Loucy (cell line): ENCODE measurements at regions not wholly inside any gene's neighbourhood (a gene's known extent, or its start where the extent isn't known, plus 50 kb on each side); places are given as distances from the start of the nearest gene placed in this dataset.
"Not testable (repeated sequence)": the region's sequence is repeated elsewhere in the genome, so short reads cannot be mapped to it uniquely, and the experiment has no call there.

ENCODE experiments used
- H2AFZ ChIP-seq: fragments of 200-600 bp; sonication (generic); 2 replicates; pipeline ENCODE4 v1.6.0; 2016; ENCODE audit warnings: antibody characterized with exemption, mild to moderate bottlenecking, low read length, moderate library complexity
- H3F3A ChIP-seq: fragments of 200-600 bp; 2 replicates; pipeline ENCODE4 v1.6.0; 2016; ENCODE audit warnings: antibody characterized with exemption, low read depth, mild to moderate bottlenecking
- H3K27me3 ChIP-seq: fragments of 200-600 bp; sonication (generic); 2 replicates; pipeline ENCODE4 v1.6.1; 2014; ENCODE audit warnings: low read length, mild to moderate bottlenecking; ENCODE audit not compliant: insufficient read depth, poor library complexity, severe bottlenecking
- H3K36me3 ChIP-seq: fragments of 200-600 bp; sonication (generic); 2 replicates; pipeline ENCODE4 v1.6.1; 2016; ENCODE audit warnings: low read length; ENCODE audit not compliant: insufficient read depth
- H3K4me1 ChIP-seq: fragments of 200-600 bp; sonication (generic); 2 replicates; pipeline ENCODE4 v1.5.1; 2014; ENCODE audit warnings: low read length, mild to moderate bottlenecking; ENCODE audit not compliant: insufficient read depth, poor library complexity, severe bottlenecking
- H3K4me2 ChIP-seq: fragments of 200-600 bp; sonication (generic); 2 replicates; pipeline ENCODE4 v1.6.0; 2014; ENCODE audit warnings: antibody characterized with exemption, low read length, low read depth, mild to moderate bottlenecking; ENCODE audit not compliant: poor library complexity, severe bottlenecking
- H3K4me3 ChIP-seq: fragments of 200-600 bp; sonication (generic); 2 replicates; pipeline ENCODE4 v1.5.1; 2014; ENCODE audit warnings: low read length, mild to moderate bottlenecking, mixed read lengths; ENCODE audit not compliant: poor library complexity, severe bottlenecking
- H3K79me2 ChIP-seq: fragments of 200-600 bp; sonication (generic); 2 replicates; pipeline ENCODE4 v1.6.1; 2014; ENCODE audit warnings: low read length; ENCODE audit not compliant: insufficient read depth
- H3K9ac ChIP-seq: fragments of 200-600 bp; sonication (generic); 2 replicates; pipeline ENCODE4 v1.6.0; 2014; ENCODE audit warnings: mild to moderate bottlenecking, low read depth, low read length, moderate library complexity; ENCODE audit not compliant: poor library complexity, severe bottlenecking
- H3K9me2 ChIP-seq: fragments of 200-600 bp; sonication (generic); replicated peaks from 2 replicates; pipeline ENCODE4 v1.6.1; 2016; ENCODE audit warnings: low read depth, low read length, mixed read lengths
- H3K9me3 ChIP-seq: fragments of 200-600 bp; sonication (generic); 2 replicates; pipeline ENCODE4 v1.6.1; 2014; ENCODE audit warnings: mild to moderate bottlenecking, antibody characterized with exemption, low read length, low read depth; ENCODE audit not compliant: insufficient read depth
- H4K20me1 ChIP-seq: fragments of 200-600 bp; sonication (generic); 2 replicates; pipeline ENCODE4 v1.6.0; 2014; ENCODE audit warnings: antibody characterized with exemption, low read length, mild to moderate bottlenecking; ENCODE audit not compliant: insufficient read depth, poor library complexity, severe bottlenecking
- EZH2phosphoT487 ChIP-seq: fragments of 200-600 bp; IDR thresholded peaks from 2 replicates; pipeline ENCODE4 v1.6.1; 2018; ENCODE audit warnings: antibody characterized with exemption, mild to moderate bottlenecking, moderate library complexity, borderline replicate concordance
- TF ChIP-seq, protein P1 (sequence below): fragments of 200-600 bp; sonication (generic); conservative IDR thresholded peaks from 2 replicates; pipeline ENCODE4 v1.5.1; 2014; ENCODE audit warnings: mild to moderate bottlenecking, antibody characterized with exemption, low read length

DNA sequence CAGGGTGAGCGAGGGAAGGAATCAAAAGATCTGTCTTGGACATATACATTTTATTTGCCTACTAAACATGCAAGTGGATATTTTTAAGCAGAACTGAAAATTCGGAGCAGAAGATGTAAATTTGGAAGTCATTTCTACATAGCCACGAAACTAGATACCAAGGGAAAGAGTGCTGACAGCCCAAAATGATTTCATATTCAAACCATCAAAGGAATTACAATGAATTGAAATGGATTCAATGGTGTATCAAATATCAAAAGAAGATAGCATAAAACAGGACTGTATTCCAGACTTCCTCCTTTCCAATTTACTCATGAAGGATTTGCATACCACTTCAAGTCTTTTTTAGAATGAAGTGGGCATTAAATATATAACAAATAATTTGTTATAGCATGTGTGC lies 313.5 kb upstream of the KITLG start:
- TF ChIP-seq EZH2phosphoT487 = no peak
- H4K20me1 ChIP-seq = no peaks in the 10 kb centered on the region
- H3K79me2 ChIP-seq = no peaks in the 10 kb centered on the region
- H3F3A ChIP-seq = no peaks in the 10 kb centered on the region
- no peak overlapping the region for H3K9ac ChIP-seq
- H3K36me3 ChIP-seq = no peaks in the 10 kb centered on the region
- no peak overlapping the region for H3K4me3 ChIP-seq
- H3K4me1 ChIP-seq = peaks cover 18% of the 10 kb centered on the region
- H3K27me3 ChIP-seq = no peaks in the 10 kb centered on the region
- no peaks in the 10 kb centered on the region for H3K9me3 ChIP-seq
- H2AFZ ChIP-seq = no peak overlapping the region
- H3K9me2 ChIP-seq = no peaks in the 10 kb centered on the region
- no peak overlapping the region for H3K4me2 ChIP-seq

DNA sequence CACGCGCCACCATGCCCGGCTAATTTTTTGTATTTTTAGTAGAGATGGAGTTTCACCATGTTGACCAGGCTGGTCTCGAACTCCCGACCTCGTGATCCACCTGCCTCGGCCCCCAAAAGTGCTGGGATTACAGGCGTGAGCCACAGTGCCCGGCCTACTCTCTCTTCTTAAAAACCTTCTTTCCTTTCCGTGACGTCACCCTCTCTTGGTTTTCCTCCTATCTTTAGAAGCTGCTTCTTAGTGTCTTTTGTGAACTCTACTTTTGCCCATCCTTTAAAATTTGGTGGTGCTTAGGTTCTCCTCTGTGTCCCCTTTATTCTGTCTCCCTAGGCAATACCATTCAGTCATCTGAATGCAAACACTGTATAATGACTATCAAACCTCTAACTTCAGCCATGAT lies 311.2 kb upstream of the KITLG start:
- H3K9me2 ChIP-seq, H3K4me2 ChIP-seq, H3F3A ChIP-seq, H3K9ac ChIP-seq, H3K27me3 ChIP-seq, H3K36me3 ChIP-seq, H3K79me2 ChIP-seq, H2AFZ ChIP-seq, H3K9me3 ChIP-seq, H4K20me1 ChIP-seq, H3K4me3 ChIP-seq: not testable (repeated sequence)
- H3K4me1 ChIP-seq = peaks cover 11% of the 10 kb centered on the region

DNA sequence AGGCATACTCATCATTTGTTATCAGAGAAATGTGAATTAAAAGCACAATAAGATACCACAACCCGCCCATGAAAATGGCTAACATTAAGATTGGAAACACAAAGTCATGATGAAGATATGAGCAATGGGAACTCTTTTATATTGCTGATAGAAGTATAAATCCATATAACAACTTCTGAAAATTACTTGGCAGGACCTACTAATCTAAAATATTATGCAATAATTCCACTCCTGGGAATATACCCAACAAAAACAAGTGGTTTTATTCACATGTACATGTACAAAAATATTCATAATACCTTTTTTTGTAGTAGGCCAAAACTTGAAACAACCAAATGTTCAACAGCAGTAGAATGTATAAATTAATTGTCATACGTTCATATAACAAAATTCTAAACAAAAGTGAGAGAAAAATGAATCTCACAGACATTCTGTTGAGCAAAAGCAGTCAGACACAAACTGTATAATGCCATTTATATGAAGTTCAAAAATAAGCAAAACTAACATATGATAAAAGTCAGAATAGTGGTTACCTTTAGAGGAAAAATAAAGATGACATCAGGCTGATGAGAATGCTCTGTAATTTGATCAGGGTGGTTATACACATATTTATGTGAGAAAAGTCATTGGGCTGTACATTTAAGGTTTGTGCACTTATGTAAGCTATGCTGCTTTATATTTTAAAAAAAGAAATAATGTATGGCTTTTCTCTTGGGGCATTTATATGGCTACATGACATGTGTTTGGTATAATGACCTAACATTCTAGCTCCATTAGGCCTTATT lies 309.2 kb upstream of the KITLG start:
- no peak overlapping the region for H3K4me2 ChIP-seq
- no peak overlapping the region for H3K9ac ChIP-seq
- H3K27me3 ChIP-seq = no peaks in the 10 kb centered on the region
- H3K4me1 ChIP-seq = no peaks in the 10 kb centered on the region
- no peaks in the 10 kb centered on the region for H3K79me2 ChIP-seq
- H3K4me3 ChIP-seq = no peak overlapping the region
- H3K9me3 ChIP-seq = no peaks in the 10 kb centered on the region
- no peaks in the 10 kb centered on the region for H3F3A ChIP-seq
- TF ChIP-seq EZH2phosphoT487 = no peak
- TF ChIP-seq, protein P1, sequence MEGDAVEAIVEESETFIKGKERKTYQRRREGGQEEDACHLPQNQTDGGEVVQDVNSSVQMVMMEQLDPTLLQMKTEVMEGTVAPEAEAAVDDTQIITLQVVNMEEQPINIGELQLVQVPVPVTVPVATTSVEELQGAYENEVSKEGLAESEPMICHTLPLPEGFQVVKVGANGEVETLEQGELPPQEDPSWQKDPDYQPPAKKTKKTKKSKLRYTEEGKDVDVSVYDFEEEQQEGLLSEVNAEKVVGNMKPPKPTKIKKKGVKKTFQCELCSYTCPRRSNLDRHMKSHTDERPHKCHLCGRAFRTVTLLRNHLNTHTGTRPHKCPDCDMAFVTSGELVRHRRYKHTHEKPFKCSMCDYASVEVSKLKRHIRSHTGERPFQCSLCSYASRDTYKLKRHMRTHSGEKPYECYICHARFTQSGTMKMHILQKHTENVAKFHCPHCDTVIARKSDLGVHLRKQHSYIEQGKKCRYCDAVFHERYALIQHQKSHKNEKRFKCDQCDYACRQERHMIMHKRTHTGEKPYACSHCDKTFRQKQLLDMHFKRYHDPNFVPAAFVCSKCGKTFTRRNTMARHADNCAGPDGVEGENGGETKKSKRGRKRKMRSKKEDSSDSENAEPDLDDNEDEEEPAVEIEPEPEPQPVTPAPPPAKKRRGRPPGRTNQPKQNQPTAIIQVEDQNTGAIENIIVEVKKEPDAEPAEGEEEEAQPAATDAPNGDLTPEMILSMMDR = no peak
- no peaks in the 10 kb centered on the region for H3K36me3 ChIP-seq
- H4K20me1 ChIP-seq = no peaks in the 10 kb centered on the region
- no peaks in the 10 kb centered on the region for H3K9me2 ChIP-seq
- H2AFZ ChIP-seq = no peak overlapping the region

DNA sequence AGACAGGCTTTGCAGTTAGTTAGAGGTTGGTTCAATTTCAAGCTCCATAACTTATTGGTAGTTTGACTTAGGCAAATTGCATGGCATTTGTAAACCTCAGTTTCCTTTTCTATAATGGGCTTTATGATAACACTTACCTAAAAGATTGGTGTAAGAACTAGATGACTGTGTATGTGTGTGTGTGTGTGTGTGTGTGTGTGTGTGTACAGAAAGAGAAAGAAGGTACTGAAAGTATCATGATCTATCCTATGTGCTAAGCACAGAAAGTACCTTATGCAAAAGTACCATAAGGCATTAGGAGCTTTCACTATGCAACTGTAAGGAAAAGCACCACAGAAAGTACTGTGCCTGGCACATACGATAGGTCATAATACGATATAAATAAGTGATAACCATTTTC lies 304.3 kb upstream of the KITLG start:
- no peak overlapping the region for H3K9ac ChIP-seq
- no peaks in the 10 kb centered on the region for H3K4me1 ChIP-seq
- no peaks in the 10 kb centered on the region for H3K36me3 ChIP-seq
- TF ChIP-seq, protein P1 = no peak
- no peak for TF ChIP-seq EZH2phosphoT487
- H3K27me3 ChIP-seq = no peaks in the 10 kb centered on the region
- no peaks in the 10 kb centered on the region for H3F3A ChIP-seq
- no peaks in the 10 kb centered on the region for H3K9me2 ChIP-seq
- H3K9me3 ChIP-seq = no peaks in the 10 kb centered on the region
- H2AFZ ChIP-seq = no peak overlapping the region
- H3K79me2 ChIP-seq = no peaks in the 10 kb centered on the region
- no peaks in the 10 kb centered on the region for H4K20me1 ChIP-seq
- no peak overlapping the region for H3K4me2 ChIP-seq
- H3K4me3 ChIP-seq = no peak overlapping the region
